HG02588 (cell line): ENCODE measurements at regions not wholly inside any gene's neighbourhood (a gene's known extent, or its start where the extent isn't known, plus 50 kb on each side); places are given as distances from the start of the nearest gene placed in this dataset.

Experiments
- ATAC-seq: cut with Tn5 transposase; IDR thresholded peaks from one replicate; pipeline ENCODE4 v1.9.1; 2021; ENCODE audit warnings: mild to moderate bottlenecking, moderate library complexity; ENCODE audit not compliant: unreplicated experiment

GRCh38 chr22:47630741-47631534, 868.5 kb downstream of the TBC1D22A start:
- ATAC-seq, result no peak

GRCh38 chr22:47629791-47630655, 867.6 kb downstream of the TBC1D22A start:
- ATAC-seq, result no peak

- ATAC-seq, result no peak
Observed at GRCh38 chr22:47629273-47629711, 866.8 kb downstream of the TBC1D22A start.

GRCh38 chr22:47628477-47629272, 866.2 kb downstream of the TBC1D22A start:
- ATAC-seq, result no peak

GRCh38 chr22:47627556-47628253, 865.3 kb downstream of the TBC1D22A start:
- ATAC-seq, result no peak

- ATAC-seq, result no peak
Observed at GRCh38 chr22:47626428-47627390, 864.3 kb downstream of the TBC1D22A start.

GRCh38 chr22:47625531-47626427, 863.3 kb downstream of the TBC1D22A start:
- ATAC-seq, result no peak

GRCh38 chr22:47625013-47625385, 862.5 kb downstream of the TBC1D22A start:
- ATAC-seq, result no peak

- no peak for ATAC-seq
Observed at GRCh38 chr22:47624252-47625012, 862.0 kb downstream of the TBC1D22A start.

- ATAC-seq, result no peak
Observed at GRCh38 chr22:47623763-47624148, 861.3 kb downstream of the TBC1D22A start.

- ATAC-seq, result no peak
Observed at GRCh38 chr22:47623066-47623762, 860.8 kb downstream of the TBC1D22A start.

- no peak for ATAC-seq
Observed at GRCh38 chr22:47622541-47622940, 860.1 kb downstream of the TBC1D22A start.

GRCh38 chr22:47621253-47621652, 858.8 kb downstream of the TBC1D22A start:
- ATAC-seq, result no peak

- ATAC-seq, result no peak
Observed at GRCh38 chr22:47620391-47620790, 857.9 kb downstream of the TBC1D22A start.

- no peak for ATAC-seq
Observed at GRCh38 chr22:47619631-47620030, 857.2 kb downstream of the TBC1D22A start.

GRCh38 chr22:47618180-47619010, 855.9 kb downstream of the TBC1D22A start:
- no peak for ATAC-seq
